ENCODE measurements at regions not wholly inside any gene's neighbourhood (a gene's known extent, or its start where the extent isn't known, plus 50 kb on each side); places are given as distances from the start of the nearest gene placed in this dataset.

DNA sequence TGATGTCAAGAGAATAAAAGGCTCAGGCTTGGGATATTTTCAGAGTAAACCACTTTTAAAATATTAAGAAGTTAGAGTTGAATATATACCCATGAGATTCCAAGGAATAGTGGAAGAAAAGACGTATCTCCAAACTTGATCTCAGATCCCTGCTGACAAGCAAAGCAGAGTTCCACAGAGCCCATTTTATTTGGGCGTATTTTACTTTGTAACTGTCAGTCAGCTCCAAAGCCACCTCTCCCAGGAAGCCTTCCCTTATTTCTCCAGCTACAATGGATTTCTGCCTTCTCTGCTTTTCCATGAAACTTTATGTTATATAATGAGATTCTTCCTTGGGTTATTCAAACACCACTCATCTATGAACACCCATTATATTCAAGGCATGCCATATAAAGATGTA, 295.7 kb downstream of the FZD1 start:
- no peak for DNase-seq (ENCODE audit: low spot score)
- TF ChIP-seq, protein P1, sequence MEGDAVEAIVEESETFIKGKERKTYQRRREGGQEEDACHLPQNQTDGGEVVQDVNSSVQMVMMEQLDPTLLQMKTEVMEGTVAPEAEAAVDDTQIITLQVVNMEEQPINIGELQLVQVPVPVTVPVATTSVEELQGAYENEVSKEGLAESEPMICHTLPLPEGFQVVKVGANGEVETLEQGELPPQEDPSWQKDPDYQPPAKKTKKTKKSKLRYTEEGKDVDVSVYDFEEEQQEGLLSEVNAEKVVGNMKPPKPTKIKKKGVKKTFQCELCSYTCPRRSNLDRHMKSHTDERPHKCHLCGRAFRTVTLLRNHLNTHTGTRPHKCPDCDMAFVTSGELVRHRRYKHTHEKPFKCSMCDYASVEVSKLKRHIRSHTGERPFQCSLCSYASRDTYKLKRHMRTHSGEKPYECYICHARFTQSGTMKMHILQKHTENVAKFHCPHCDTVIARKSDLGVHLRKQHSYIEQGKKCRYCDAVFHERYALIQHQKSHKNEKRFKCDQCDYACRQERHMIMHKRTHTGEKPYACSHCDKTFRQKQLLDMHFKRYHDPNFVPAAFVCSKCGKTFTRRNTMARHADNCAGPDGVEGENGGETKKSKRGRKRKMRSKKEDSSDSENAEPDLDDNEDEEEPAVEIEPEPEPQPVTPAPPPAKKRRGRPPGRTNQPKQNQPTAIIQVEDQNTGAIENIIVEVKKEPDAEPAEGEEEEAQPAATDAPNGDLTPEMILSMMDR (IDR thresholded peaks at IDR 0.05; ENCODE audit: extremely low read depth, missing control alignments): no peak

DNA sequence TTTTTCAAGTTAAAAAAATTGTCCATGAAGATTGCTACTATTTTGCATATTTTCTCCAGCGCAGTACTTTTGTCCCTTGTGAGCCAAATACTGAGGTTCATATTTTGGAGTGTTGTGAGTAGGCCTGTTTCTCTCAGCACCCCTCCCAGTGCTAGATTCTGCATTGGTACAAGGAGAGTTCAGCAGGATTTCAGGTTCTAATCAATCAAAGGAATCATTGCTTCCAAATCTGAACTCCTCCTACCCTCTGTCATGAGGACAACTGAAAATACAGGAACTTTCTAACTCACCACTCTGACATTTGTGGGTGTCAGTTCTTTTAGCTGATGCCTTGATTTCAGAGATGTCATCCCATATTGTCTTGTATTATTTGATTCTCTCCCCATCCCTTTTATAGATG, 299.9 kb downstream of the FZD1 start:
- TF ChIP-seq, protein P1 (IDR thresholded peaks at IDR 0.05; ENCODE audit: extremely low read depth, missing control alignments): no peak
- DNase-seq (ENCODE audit: low spot score): no peak

DNA sequence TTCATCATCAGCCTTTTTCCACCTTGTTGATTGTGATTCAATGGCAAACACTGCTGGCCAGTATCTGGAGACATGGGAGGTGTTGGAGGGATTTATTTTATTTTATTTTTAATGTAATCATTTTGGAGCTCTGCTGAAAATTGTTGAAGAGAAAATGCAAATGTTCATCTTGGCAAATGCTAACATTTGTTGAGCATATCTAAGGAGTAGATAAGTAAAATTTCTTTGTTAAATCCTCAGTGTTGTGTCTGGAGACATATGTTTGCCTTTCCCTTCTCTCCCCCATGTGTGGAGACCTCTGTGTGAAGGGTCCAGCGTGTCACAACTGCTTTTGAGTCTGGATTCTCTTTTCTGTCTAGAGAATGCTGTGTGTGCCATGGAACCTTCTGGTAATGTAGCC, 300.3 kb downstream of the FZD1 start:
- TF ChIP-seq, protein P1 (IDR thresholded peaks at IDR 0.05; ENCODE audit: extremely low read depth, missing control alignments): no peak
- DNase-seq (ENCODE audit: low spot score): no peak

DNA sequence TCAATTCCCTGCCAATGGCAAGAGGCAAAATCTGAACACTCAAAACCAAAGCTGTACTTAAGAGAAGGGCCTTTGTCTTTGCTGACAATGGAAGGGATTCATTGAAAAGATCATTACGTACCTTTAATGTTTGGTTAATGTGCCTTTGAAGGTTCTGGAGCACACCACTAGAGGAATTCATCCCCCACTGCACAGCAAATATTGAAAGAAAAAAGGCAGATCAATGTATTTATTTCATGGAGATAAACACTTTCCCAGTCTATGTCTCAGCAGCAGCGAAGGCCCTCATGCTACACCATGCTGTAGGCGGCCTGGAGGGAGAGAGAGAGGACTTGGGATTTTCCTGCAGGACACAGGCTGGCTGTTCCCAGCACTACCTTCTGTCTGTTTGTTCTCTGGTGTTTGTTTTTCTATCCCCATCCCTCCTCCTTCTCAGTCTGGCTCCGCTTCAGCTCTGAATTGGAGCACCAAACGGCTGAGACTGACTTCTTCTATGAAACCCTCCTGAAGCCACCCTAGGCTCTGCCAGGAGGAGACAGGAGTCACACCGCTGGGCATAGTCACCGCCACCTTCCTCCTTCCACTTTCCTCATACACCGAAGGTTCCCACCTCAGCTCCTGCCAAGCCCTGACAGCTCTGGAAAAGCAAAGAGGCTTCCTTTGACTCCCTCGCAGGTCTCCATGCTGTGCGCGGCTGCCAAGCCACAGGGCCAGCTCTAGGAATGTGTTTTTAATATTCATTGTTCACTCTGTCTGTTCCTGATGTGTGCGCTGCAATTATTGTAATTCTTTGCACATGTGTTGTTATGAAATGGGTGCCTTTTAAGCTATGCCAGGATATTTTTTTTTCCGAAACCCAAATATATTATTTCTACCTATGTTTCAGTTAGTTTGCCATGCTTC, 301.5 kb downstream of the FZD1 start:
- DNase-seq (ENCODE audit: low spot score): no peak
- TF ChIP-seq, protein P1 (IDR thresholded peaks at IDR 0.05; ENCODE audit: extremely low read depth, missing control alignments): no peak

DNA sequence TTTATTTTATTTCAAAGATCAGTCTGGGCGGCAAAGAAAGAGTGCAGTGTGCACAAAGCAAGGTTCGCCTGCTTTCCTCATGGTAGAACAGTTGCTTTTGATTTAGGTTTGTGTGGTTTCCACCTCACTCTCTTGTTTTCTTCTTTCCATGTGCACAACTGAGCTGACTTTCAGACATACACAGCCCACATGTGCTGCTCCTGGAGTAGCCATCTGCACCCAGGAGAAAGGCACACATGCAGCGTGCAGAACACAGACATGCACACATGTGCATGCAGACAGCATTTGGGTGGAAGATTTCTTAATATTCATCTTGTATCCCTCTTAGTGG, 302.1 kb downstream of the FZD1 start:
- no peak for DNase-seq (ENCODE audit: low spot score)
- TF ChIP-seq, protein P1 (IDR thresholded peaks at IDR 0.05; ENCODE audit: extremely low read depth, missing control alignments): no peak

DNA sequence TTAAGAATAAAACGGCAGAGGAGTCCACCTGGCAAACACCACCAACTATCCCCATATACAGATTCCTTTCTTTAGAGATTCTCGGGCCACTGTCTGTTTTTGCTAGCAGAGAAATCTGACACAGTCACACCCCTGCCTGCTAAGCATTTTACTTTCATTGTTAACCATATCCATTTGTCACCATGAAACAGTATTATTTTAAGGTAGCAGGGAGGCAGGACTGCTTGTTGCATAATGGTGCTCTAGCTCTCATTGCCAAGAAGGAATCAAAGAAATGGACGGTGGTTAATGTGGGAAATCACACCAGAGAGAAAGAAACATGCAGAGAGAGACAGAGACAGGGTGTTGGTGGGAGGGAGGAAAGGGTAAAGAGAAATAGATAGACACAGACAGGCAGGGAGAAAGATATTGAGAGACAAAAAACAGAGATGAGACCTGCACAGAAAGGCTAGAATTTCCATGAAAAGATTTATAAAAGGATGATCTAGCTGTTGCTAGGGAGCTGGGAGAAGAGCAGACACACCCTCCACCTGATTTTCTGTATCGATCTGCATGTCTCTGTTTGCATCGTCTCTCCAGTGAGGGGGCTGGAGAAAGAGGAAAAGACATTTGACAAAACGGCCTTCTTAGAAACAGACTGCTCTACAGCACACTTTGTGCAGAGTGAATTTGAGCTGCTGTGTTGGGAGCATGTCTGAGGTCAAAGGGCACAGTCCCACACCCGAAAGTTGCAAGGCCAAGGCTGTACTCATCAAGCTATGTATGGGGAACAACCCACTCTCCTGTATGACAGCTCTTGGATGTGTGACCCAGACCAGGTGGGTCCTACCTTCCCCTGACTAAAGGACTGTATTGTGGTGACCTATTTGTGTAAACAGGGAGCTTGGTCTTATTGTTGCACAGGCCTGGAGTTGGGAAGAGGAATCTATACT, 303.1 kb downstream of the FZD1 start:
- TF ChIP-seq, protein P1 (IDR thresholded peaks at IDR 0.05; ENCODE audit: extremely low read depth, missing control alignments): no peak
- no peak for DNase-seq (ENCODE audit: low spot score)

DNA sequence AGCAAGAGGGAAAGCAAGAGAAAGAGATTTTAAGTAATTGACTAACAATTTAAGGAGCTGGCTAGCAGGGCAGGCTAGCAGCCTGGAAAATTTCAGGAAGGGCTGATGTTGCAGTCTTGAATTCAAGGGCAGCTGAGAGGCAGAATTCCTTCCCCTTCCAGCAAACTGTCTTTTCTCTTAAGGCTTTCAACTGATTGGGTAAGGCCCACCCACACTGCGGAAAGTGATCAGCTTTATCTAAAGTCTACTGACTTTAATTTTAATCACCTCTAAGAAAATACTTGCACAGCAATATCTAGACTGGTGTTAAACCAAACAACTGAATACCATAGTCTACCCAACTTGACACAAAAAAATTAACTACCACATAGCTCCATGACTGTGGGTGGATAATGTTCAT, 303.9 kb downstream of the FZD1 start:
- no peak for DNase-seq (ENCODE audit: low spot score)
- TF ChIP-seq, protein P1 (IDR thresholded peaks at IDR 0.05; ENCODE audit: extremely low read depth, missing control alignments): no peak
